Gastrocnemius medialis (tissue), 4 donors: ENCODE measurements at regions not wholly inside any gene's neighbourhood (a gene's known extent, or its start where the extent isn't known, plus 50 kb on each side); places are given as distances from the start of the nearest gene placed in this dataset.

Source experiments
- ATAC-seq, 2 donors: fragments of 150-250 bp; one replicate each; pipeline ENCODE4 v1.9.1; 2016
- DNase-seq, 2 donors: peaks; one replicate each; pipeline ENCODE4 v3.0.0-alpha.2; 2019
- H3K27ac ChIP-seq, 4 donors: fragments of 200-600 bp; sonication (generic); 1 replicate in 1 of 4; 2 replicates in 3 of 4; pipeline ENCODE4 v1.5.1; 2016 to 2018; ENCODE audit warnings: mild to moderate bottlenecking in 2 of 4, moderate library complexity in 1 of 4
- H3K27me3 ChIP-seq, 3 donors: fragments of 200-600 bp; sonication (generic) in 2 of 3; 1 replicate in 1 of 3; 2 replicates in 2 of 3; pipeline versions ENCODE4 v1.5.1 to v1.6.0; 2016 to 2019; ENCODE audit warnings: mild to moderate bottlenecking in 1 of 3, moderate library complexity in 1 of 3
- H3K36me3 ChIP-seq, 2 donors: fragments of 200-600 bp; sonication (generic) in 1 of 2; one replicate each; pipeline ENCODE4 v1.5.1; 2017 to 2018
- H3K4me1 ChIP-seq, 2 donors: fragments of 200-600 bp; sonication (generic) in 1 of 2; one replicate each; pipeline ENCODE4 v1.5.1; 2016 to 2017; ENCODE audit warnings: mild to moderate bottlenecking in 2 of 2
- H3K4me3 ChIP-seq, 4 donors: fragments of 200-600 bp; sonication (generic) in 3 of 4; 1 replicate in 1 of 4; 2 replicates in 3 of 4; pipeline ENCODE4 v1.5.1; 2016 to 2019; ENCODE audit warnings: mild to moderate bottlenecking in 2 of 4
- H3K9me3 ChIP-seq, 3 donors: fragments of 200-600 bp; sonication (generic) in 2 of 3; 1 replicate in 1 of 3; 2 replicates in 2 of 3; pipeline ENCODE4 v1.5.1; 2016 to 2019
- CTCF ChIP-seq, 5 experiments: fragments of 450-650 bp in 3 of 5; fragments of 200-600 bp in 2 of 5; sonication (generic) in 2 of 5; IDR thresholded peaks in 4 of 5; conservative IDR thresholded peaks in 1 of 5; 1 replicate in 4 of 5; 2 replicates in 1 of 5; pipeline ENCODE4 v1.5.1; 2016 to 2019; ENCODE audit warnings: antibody characterized with exemption in 5 of 5, mild to moderate bottlenecking in 3 of 5, moderate library complexity in 3 of 5
- POLR2A ChIP-seq, 2 donors: fragments of 450-650 bp; IDR thresholded peaks; one replicate each; pipeline ENCODE4 v1.6.1; 2017; ENCODE audit warnings: antibody characterized with exemption in 2 of 2, mild to moderate bottlenecking in 2 of 2, moderate library complexity in 2 of 2
- in situ Hi-C, 4 donors: fragments of 200-750 bp; cut with MboI; loops; one replicate each; pipeline versions ENCODE4 v1.15.0 to v1.8.0; 2017; ENCODE audit warnings: low sequenced_read_pairs in 4 of 4
- intact Hi-C: fragments of 100-400 bp; cut with DNase I; formaldehyde crosslinking; loops from one replicate; pipeline ENCODE4 v1.15.1; 2023; ENCODE audit warnings: low total_unique reads

- in situ Hi-C loops, result no loop called here
- peaks cover 0 to 2% (median 0%) of the 10 kb centered on the region in 3 donors for H3K27me3 ChIP-seq
- DNase-seq (no peak), ATAC-seq (no peak)
- H3K36me3 ChIP-seq, result no peaks in the 10 kb centered on the region
- TF ChIP-seq CTCF (IDR thresholded peaks at IDR 0.05 in 4 of 5, conservative IDR thresholded peaks at IDR 0.05 in 1 of 5), result no peak
- no peak for TF ChIP-seq POLR2A (IDR thresholded peaks at IDR 0.05)
- H3K27ac ChIP-seq, result no peak overlapping the region
- H3K4me3 ChIP-seq, result no peak overlapping the region
- intact Hi-C loops, result no loop called here
- no peaks in the 10 kb centered on the region for H3K4me1 ChIP-seq
- H3K9me3 ChIP-seq, result no peaks in the 10 kb centered on the region
Measured at GRCh38 chr22:47377926-47378560, 615.6 kb downstream of the TBC1D22A start.

GRCh38 chr22:47376901-47377505, 614.6 kb downstream of the TBC1D22A start:
- ATAC-seq (no peak), DNase-seq (no peak)
- peaks cover 0 to 2% (median 0%) of the 10 kb centered on the region in 3 donors for H3K27me3 ChIP-seq
- no peak for TF ChIP-seq POLR2A (IDR thresholded peaks at IDR 0.05)
- TF ChIP-seq CTCF (IDR thresholded peaks at IDR 0.05 in 4 of 5, conservative IDR thresholded peaks at IDR 0.05 in 1 of 5), result no peak
- no peaks in the 10 kb centered on the region for H3K9me3 ChIP-seq
- no peak overlapping the region for H3K4me3 ChIP-seq
- H3K27ac ChIP-seq, result no peak overlapping the region
- H3K36me3 ChIP-seq, result no peaks in the 10 kb centered on the region
- in situ Hi-C loops (no loop called here), intact Hi-C loops (no loop called here)
- H3K4me1 ChIP-seq, result no peaks in the 10 kb centered on the region

GRCh38 chr22:47376322-47376700, 613.9 kb downstream of the TBC1D22A start:
- TF ChIP-seq CTCF (IDR thresholded peaks at IDR 0.05 in 4 of 5, conservative IDR thresholded peaks at IDR 0.05 in 1 of 5) (no peak), POLR2A (IDR thresholded peaks at IDR 0.05) (no peak)
- no peaks in the 10 kb centered on the region for H3K4me1 ChIP-seq
- in situ Hi-C loops, result no loop called here
- no peak overlapping the region for H3K27ac ChIP-seq
- H3K9me3 ChIP-seq, result no peaks in the 10 kb centered on the region
- ATAC-seq (no peak), DNase-seq (no peak)
- intact Hi-C loops, result no loop called here
- H3K36me3 ChIP-seq, result no peaks in the 10 kb centered on the region
- peaks cover 0 to 2% (median 0%) of the 10 kb centered on the region in 3 donors for H3K27me3 ChIP-seq
- H3K4me3 ChIP-seq, result no peak overlapping the region

GRCh38 chr22:47375621-47376321, 613.3 kb downstream of the TBC1D22A start:
- in situ Hi-C loops (no loop called here), intact Hi-C loops (no loop called here)
- H3K27me3 ChIP-seq, result peaks cover 0 to 2% (median 0%) of the 10 kb centered on the region in 3 donors
- ATAC-seq (no peak), DNase-seq (no peak)
- no peak overlapping the region for H3K27ac ChIP-seq
- TF ChIP-seq POLR2A (IDR thresholded peaks at IDR 0.05) (no peak), CTCF (IDR thresholded peaks at IDR 0.05 in 4 of 5, conservative IDR thresholded peaks at IDR 0.05 in 1 of 5) (no peak)
- H3K9me3 ChIP-seq, result no peaks in the 10 kb centered on the region
- no peak overlapping the region for H3K4me3 ChIP-seq
- no peaks in the 10 kb centered on the region for H3K36me3 ChIP-seq
- no peaks in the 10 kb centered on the region for H3K4me1 ChIP-seq
